Fibroblast of villous mesenchyme (primary cell): ENCODE measurements at regions not wholly inside any gene's neighbourhood (a gene's known extent, or its start where the extent isn't known, plus 50 kb on each side); places are given as distances from the start of the nearest gene placed in this dataset.
"Not testable (repeated sequence)": the region's sequence is repeated elsewhere in the genome, so short reads cannot be mapped to it uniquely, and the experiment has no call there.

Experiments
- DNase-seq: peaks from one replicate; pipeline ENCODE4 v3.0.0-alpha.2; 2010; ENCODE audit warnings: low read depth
- H3K4me3 ChIP-seq: 2 replicates; pipeline ENCODE4 v1.5.1; 2011; ENCODE audit warnings: low read depth, mild to moderate bottlenecking, low read length
- CTCF ChIP-seq: IDR thresholded peaks from 2 replicates; pipeline ENCODE4 v1.5.1; 2012; ENCODE audit warnings: low read depth, mild to moderate bottlenecking, low read length; ENCODE audit not compliant: insufficient read depth

DNA sequence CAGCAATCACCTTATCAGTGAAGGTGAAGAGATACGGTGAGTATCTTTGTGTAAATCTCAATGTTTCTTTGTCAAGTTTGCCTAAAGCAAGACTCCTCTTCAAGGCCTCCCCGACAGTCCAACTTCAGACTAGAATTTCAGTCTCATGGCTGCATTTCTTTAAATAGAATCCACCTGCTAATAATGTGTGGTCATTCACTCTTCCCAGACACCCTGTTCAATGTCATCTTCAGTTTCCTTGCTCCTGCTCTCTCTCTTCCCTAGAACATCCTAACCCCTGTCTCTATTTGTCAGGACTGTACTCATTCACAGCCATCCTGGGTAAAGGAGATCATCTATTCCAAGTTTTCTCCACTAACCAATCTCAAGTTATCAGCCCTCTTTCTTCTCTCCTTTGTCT lies 267.3 kb downstream of the EN1 start:
- no peak for TF ChIP-seq CTCF
- H3K4me3 ChIP-seq: no peak overlapping the region
- DNase-seq: no peak

DNA sequence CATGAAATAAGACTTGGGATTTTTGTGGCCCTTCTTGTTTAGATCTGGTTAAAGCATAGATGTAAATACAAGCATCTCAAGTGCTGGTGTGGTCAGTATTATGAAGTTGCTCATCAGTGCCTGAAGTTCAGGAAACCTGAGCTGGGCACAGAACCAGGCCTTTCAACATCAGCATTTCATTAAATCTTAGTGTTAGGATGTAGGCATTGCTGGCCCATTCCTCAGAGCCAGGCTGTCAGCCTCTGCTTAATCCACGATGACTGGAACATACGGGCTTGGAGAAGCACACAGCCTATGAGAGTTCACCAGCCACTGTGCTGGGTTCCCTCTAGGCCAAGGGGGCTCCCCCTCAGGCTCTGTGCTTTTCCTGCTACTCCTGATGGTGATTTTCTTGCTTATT lies 270.2 kb downstream of the EN1 start:
- no peak for TF ChIP-seq CTCF
- H3K4me3 ChIP-seq: no peak overlapping the region
- DNase-seq: no peak

DNA sequence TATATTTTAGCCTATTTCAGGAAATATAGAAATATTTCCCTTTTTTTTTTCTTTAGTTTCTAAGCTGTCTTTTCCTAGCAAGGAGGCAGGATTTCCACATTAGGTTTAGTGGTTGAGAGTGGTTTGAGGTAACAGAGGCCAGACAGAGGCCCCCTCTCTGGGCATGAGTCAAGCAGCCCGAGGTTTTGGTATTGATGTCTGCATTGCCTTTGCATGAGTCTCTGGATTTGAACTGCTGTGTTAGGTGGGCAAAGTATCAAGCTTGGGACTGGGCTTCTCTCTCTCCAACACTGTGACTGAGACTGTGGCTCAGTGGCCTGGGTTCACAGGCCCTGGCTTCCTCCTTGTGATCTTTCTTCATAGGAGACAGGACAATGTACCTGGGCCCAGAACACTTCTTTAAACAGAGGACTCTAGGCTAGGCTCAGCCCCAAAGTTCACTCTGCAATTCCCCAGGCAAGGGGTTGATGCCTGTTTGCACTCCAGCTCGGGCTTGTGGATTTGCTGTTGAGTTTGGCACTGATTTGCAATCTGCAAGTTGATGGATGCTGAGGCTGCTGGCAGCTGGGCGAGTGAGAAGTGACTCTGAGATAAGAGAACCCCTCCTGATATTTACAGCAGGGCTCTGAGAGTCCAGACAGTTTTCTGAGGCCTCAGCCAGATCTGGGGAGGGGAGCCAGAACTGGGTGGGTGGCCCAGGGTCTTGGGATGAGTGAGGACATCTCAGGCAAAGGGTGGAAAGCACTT lies 271.2 kb downstream of the EN1 start:
- no peak for DNase-seq
- no peak for TF ChIP-seq CTCF
- no peak overlapping the region for H3K4me3 ChIP-seq

GRCh38 chr2:118572380-118572779 lies 275.1 kb downstream of the EN1 start:
- not testable (repeated sequence) for H3K4me3 ChIP-seq, DNase-seq

DNA sequence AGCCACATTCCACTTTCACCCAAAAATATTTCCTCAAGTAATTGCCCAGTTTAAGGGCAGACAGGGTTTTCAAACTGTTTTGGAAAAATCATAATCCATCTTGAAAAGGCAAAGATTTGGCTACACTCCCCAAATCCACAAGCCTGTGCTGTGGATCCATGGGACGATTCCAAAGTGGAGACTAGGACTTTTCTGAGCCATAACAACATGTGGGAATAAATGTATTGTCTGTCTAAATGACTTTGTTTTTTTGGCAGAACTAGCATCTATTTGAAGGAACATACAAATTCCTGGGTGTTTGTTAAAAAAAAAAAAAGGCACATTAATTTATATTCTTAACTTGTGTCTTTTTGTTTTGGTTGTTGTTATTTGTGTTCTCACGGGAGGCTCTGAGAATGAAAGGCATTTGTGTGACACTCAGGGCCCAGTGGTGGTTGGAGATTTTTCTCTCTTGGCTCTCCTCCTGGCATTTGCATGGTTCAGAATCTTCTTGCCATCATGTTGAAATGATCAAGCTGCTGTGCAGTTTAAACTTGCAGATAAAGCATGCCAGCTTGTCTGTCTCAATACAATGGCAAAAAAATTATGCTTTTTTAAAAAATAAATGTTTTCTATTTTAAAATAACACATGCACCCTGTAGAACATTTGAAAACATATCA lies 277.4 kb downstream of the EN1 start:
- H3K4me3 ChIP-seq: no peak overlapping the region
- no peak for TF ChIP-seq CTCF
- DNase-seq: no peak

GRCh38 chr2:118568700-118569099 lies 278.7 kb downstream of the EN1 start:
- no peak overlapping the region for H3K4me3 ChIP-seq
- TF ChIP-seq CTCF: no peak
- DNase-seq: no peak

DNA sequence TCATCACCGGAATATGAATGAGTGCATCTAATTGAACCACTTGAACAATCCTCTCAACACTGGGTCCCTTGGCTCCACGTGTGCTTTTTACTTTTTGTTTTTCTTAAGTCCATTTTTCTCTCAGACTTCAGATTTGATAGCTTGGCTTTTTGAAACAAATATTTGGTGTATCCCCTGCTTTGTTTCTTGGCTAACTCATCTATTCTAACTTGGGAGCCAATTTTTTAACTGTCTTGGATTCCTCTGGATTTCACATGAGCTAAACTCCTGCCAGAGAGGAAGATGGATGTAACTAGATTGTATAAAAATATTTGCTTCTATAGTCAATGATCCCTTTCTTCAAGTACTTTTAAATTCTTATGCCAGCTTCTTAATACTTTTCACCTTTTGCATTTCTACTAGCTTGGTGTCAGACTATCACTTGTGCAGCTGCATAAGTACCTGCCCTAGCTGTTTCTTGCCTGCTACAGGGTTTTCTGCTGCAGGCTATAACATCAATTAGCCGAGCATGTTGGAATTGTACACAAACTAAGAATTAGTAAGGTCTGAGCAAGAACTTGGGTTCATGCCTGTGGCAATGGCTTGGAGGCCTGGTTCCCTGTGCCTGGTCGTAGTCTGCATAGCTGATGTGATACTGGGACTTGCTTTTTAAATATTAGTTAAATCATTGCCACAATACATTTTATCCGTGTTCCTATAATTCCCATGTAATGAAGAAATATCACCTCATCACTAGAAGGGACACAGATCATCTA lies 281.5 kb downstream of the EN1 start:
- no peak for TF ChIP-seq CTCF
- no peak for DNase-seq
- H3K4me3 ChIP-seq: no peak overlapping the region
